OCI-LY7 (cell line): ENCODE measurements at regions not wholly inside any gene's neighbourhood (a gene's known extent, or its start where the extent isn't known, plus 50 kb on each side); places are given as distances from the start of the nearest gene placed in this dataset.

ENCODE experiments used
- BruUV-seq: library from RNA; stranded (reverse); fragments of 400-500 nt; replicated peaks from 2 replicates; lab custom pipeline; 2021; lab: Mats Ljungman, UMichigan
- CTCF ChIA-PET: fragments of 300-600 bp; sonication (Branson Sonifier 250); formaldehyde crosslinking; loops from one replicate; lab custom pipeline; 2022; ENCODE audit warnings: antibody characterized with exemption; ENCODE audit not compliant: unreplicated experiment; lab: Charles Lee
- POLR2A ChIA-PET: fragments of 300-600 bp; sonication (Branson Sonifier 250); formaldehyde crosslinking; loops from one replicate; lab custom pipeline; 2022; ENCODE audit warnings: antibody characterized with exemption; lab: Charles Lee
- DNase-seq: peaks from one replicate; pipeline ENCODE4 v3.0.0-alpha.2; 2015; ENCODE audit warnings: low spot score
- H2AFZ ChIP-seq: fragments of 200-600 bp; sonication (generic), shearing (Covaris generic); 2 replicates; pipeline ENCODE4 v1.6.1; 2014; ENCODE audit warnings: mild to moderate bottlenecking, antibody characterized with exemption, low read length, moderate library complexity
- H3K27ac ChIP-seq: fragments of 200-600 bp; sonication (generic); 2 replicates; pipeline ENCODE4 v1.5.1; 2014; ENCODE audit warnings: mixed run types, low read depth, mild to moderate bottlenecking, moderate library complexity, low read length, inconsistent platforms; ENCODE audit not compliant: poor library complexity, severe bottlenecking
- H3K36me3 ChIP-seq: fragments of 200-600 bp; sonication (generic); 2 replicates; pipeline ENCODE4 v1.6.1; 2014; ENCODE audit warnings: mild to moderate bottlenecking, antibody characterized with exemption, low read length, moderate library complexity, mixed read lengths; ENCODE audit not compliant: insufficient read depth
- H3K4me1 ChIP-seq: fragments of 200-600 bp; sonication (generic); 2 replicates; pipeline ENCODE4 v1.5.1; 2014; ENCODE audit warnings: mild to moderate bottlenecking, low read length; ENCODE audit not compliant: insufficient read depth, poor library complexity, severe bottlenecking
- H3K4me2 ChIP-seq: fragments of 200-600 bp; sonication (generic); 2 replicates; pipeline ENCODE4 v1.6.1; 2014; ENCODE audit warnings: mild to moderate bottlenecking, low read length
- H3K4me3 ChIP-seq: fragments of 200-600 bp; sonication (generic); 2 replicates; pipeline ENCODE4 v1.5.1; 2014; ENCODE audit warnings: mild to moderate bottlenecking, low read depth, low read length; ENCODE audit not compliant: poor library complexity, severe bottlenecking
- H3K79me2 ChIP-seq: fragments of 200-600 bp; sonication (generic); 2 replicates; pipeline ENCODE4 v1.6.1; 2016; ENCODE audit warnings: low read depth, mild to moderate bottlenecking, low read length, moderate library complexity, mixed read lengths; ENCODE audit not compliant: insufficient read depth
- H3K9me2 ChIP-seq: fragments of 200-600 bp; sonication (generic); 2 replicates; pipeline ENCODE4 v1.6.1; 2016; ENCODE audit warnings: mild to moderate bottlenecking, low read length, mixed read lengths; ENCODE audit not compliant: insufficient read depth
- H3K9me3 ChIP-seq: fragments of 200-600 bp; sonication (generic); 2 replicates; pipeline ENCODE4 v1.6.1; 2014; ENCODE audit warnings: mild to moderate bottlenecking, mixed run types, low read length, mixed read lengths
- H4K20me1 ChIP-seq: fragments of 200-600 bp; sonication (generic); 2 replicates; pipeline ENCODE4 v1.6.1; 2014; ENCODE audit warnings: mild to moderate bottlenecking, antibody characterized with exemption, low read length, moderate library complexity, mixed read lengths; ENCODE audit not compliant: insufficient read depth
- CTCF ChIP-seq: fragments of 200-600 bp; sonication (generic); conservative IDR thresholded peaks from 2 replicates; pipeline ENCODE4 v1.5.1; 2014; ENCODE audit warnings: mild to moderate bottlenecking, antibody characterized with exemption, low read length, moderate library complexity, mixed read lengths
- EZH2phosphoT487 ChIP-seq: fragments of 200-600 bp; sonication (generic); IDR thresholded peaks from 2 replicates; pipeline ENCODE4 v1.6.1; 2018; ENCODE audit warnings: low read depth, borderline replicate concordance, mild to moderate bottlenecking, mixed run types, antibody characterized with exemption, low read length, moderate library complexity, mixed read lengths
- intact Hi-C: fragments of 100-400 bp; cut with micrococcal nuclease; formaldehyde crosslinking; loops from one replicate; pipeline ENCODE4 v1.10.0; 2022; ENCODE audit not compliant: unreplicated experiment

- intact Hi-C loops: no loop called here
- no peak for DNase-seq
- no peak overlapping the region for H2AFZ ChIP-seq
- no peaks in the 10 kb centered on the region for H3K79me2 ChIP-seq
- no peak overlapping the region for H3K4me2 ChIP-seq
- no peak overlapping the region for H3K4me3 ChIP-seq
- no peaks in the 10 kb centered on the region for H3K4me1 ChIP-seq
- H3K27ac ChIP-seq: no peak overlapping the region
- H4K20me1 ChIP-seq: no peaks in the 10 kb centered on the region
- ChIA-PET POLR2A (no interaction called here), CTCF (no interaction called here)
- H3K36me3 ChIP-seq: no peaks in the 10 kb centered on the region
- H3K9me3 ChIP-seq: no peaks in the 10 kb centered on the region
- no peaks in the 10 kb centered on the region for H3K9me2 ChIP-seq
- TF ChIP-seq CTCF (no peak), EZH2phosphoT487 (no peak)
- no TSS peak for BruUV-seq
These were observed 151.7 kb upstream of the DDHD1 start for GRCh38 chr14:53304726-53305381.

- TF ChIP-seq EZH2phosphoT487: no peak
- TF ChIP-seq CTCF: peak; percentile 93
- intact Hi-C loops: loop anchor here (2.0 to 10.0 kb wide), 2 partner anchors 29 to 1049 kb away; no protein-coding TSS in a partner anchor
- BruUV-seq: no TSS peak
These were observed 143.0 kb upstream of the DDHD1 start for GRCh38 chr14:53295985-53296582.

GRCh38 chr14:53295372-53295771 lies 142.2 kb upstream of the DDHD1 start:
- H3K4me1 ChIP-seq: no peaks in the 10 kb centered on the region
- no peak overlapping the region for H3K4me2 ChIP-seq
- H3K27ac ChIP-seq: no peak overlapping the region
- H3K9me2 ChIP-seq: no peaks in the 10 kb centered on the region
- no peak overlapping the region for H2AFZ ChIP-seq
- intact Hi-C loops: loop anchor here (10.0 kb wide), 1 partner anchor 1049 kb away; no protein-coding TSS in a partner anchor
- no TSS peak for BruUV-seq
- no peaks in the 10 kb centered on the region for H3K9me3 ChIP-seq
- H3K36me3 ChIP-seq: no peaks in the 10 kb centered on the region
- no peak overlapping the region for H3K4me3 ChIP-seq
- POLR2A ChIA-PET: no interaction called here
- CTCF ChIA-PET: no interaction called here
- H4K20me1 ChIP-seq: no peaks in the 10 kb centered on the region
- TF ChIP-seq CTCF (no peak), EZH2phosphoT487 (no peak)
- DNase-seq: no peak
- H3K79me2 ChIP-seq: no peaks in the 10 kb centered on the region

More at GRCh38 chr14:53295985-53296582, 143.0 kb upstream of the DDHD1 start:
- H4K20me1 ChIP-seq: no peaks in the 10 kb centered on the region
- H3K4me1 ChIP-seq: no peaks in the 10 kb centered on the region
- H3K9me2 ChIP-seq: no peaks in the 10 kb centered on the region
- peak; percentile 57 for DNase-seq
- ChIA-PET POLR2A (interaction anchor here (0.6 kb wide), 1 partner anchor 187 kb away, joined by 3 read pairs; no protein-coding TSS in a partner anchor), CTCF (no interaction called here)
- no peaks in the 10 kb centered on the region for H3K36me3 ChIP-seq
- no peaks in the 10 kb centered on the region for H3K79me2 ChIP-seq
- no peak overlapping the region for H3K27ac ChIP-seq
- no peaks in the 10 kb centered on the region for H3K9me3 ChIP-seq
- no peak overlapping the region for H3K4me3 ChIP-seq
- H2AFZ ChIP-seq: no peak overlapping the region
- H3K4me2 ChIP-seq: no peak overlapping the region
